ENCODE measurements at regions not wholly inside any gene's neighbourhood (a gene's known extent, or its start where the extent isn't known, plus 50 kb on each side); places are given as distances from the start of the nearest gene placed in this dataset.
"Not testable (repeated sequence)": the region's sequence is repeated elsewhere in the genome, so short reads cannot be mapped to it uniquely, and the experiment has no call there.

GRCh38 chr3:15903759-15904720, 106.3 kb upstream of the ANKRD28 start:
- no peak for FAIRE-seq

GRCh38 chr3:15905041-15905440, 107.3 kb upstream of the ANKRD28 start:
- no peak for FAIRE-seq

GRCh38 chr3:15907403-15907802, 109.6 kb upstream of the ANKRD28 start:
- not testable (repeated sequence) for FAIRE-seq

- no peak for FAIRE-seq
These were observed 121.2 kb upstream of the ANKRD28 start for GRCh38 chr3:15918988-15919387.

GRCh38 chr3:15919971-15920370, 122.2 kb upstream of the ANKRD28 start:
- FAIRE-seq: no peak

- no peak for FAIRE-seq
These were observed 126.0 kb upstream of the ANKRD28 start for GRCh38 chr3:15923640-15924405.

- no peak for FAIRE-seq
These were observed 127.1 kb upstream of the ANKRD28 start for GRCh38 chr3:15924914-15925313.

- FAIRE-seq: peak; percentile 8
These were observed 129.1 kb upstream of the ANKRD28 start for GRCh38 chr3:15926871-15927270.

GRCh38 chr3:15927969-15928368, 130.2 kb upstream of the ANKRD28 start:
- no peak for FAIRE-seq

GRCh38 chr3:15929944-15930571, 132.3 kb upstream of the ANKRD28 start:
- peak; percentile 26 for FAIRE-seq

GRCh38 chr3:15932348-15933300, 134.8 kb upstream of the ANKRD28 start:
- no peak for FAIRE-seq

- no peak for FAIRE-seq
These were observed 135.8 kb upstream of the ANKRD28 start for GRCh38 chr3:15933439-15934139.

GRCh38 chr3:15934389-15935195, 136.8 kb upstream of the ANKRD28 start:
- FAIRE-seq: no peak

- peak; percentile 78 for FAIRE-seq
These were observed 138.5 kb upstream of the ANKRD28 start for GRCh38 chr3:15936312-15936711.

- no peak for FAIRE-seq
These were observed 142.9 kb upstream of the ANKRD28 start for GRCh38 chr3:15940641-15941040.

- FAIRE-seq: not testable (repeated sequence)
These were observed 143.7 kb upstream of the ANKRD28 start for GRCh38 chr3:15941457-15941856.

GRCh38 chr3:15941958-15942357, 144.2 kb upstream of the ANKRD28 start:
- FAIRE-seq: no peak

- no peak for FAIRE-seq
These were observed 144.7 kb upstream of the ANKRD28 start for GRCh38 chr3:15942462-15942861.

- FAIRE-seq: no peak
These were observed 145.2 kb upstream of the ANKRD28 start for GRCh38 chr3:15942936-15943335.

- no peak for FAIRE-seq
These were observed 150.6 kb upstream of the ANKRD28 start for GRCh38 chr3:15948388-15948787.

All from endometrium (tissue), 2 donors.